ENCODE measurements at regions not wholly inside any gene's neighbourhood (a gene's known extent, or its start where the extent isn't known, plus 50 kb on each side); places are given as distances from the start of the nearest gene placed in this dataset.

DNA sequence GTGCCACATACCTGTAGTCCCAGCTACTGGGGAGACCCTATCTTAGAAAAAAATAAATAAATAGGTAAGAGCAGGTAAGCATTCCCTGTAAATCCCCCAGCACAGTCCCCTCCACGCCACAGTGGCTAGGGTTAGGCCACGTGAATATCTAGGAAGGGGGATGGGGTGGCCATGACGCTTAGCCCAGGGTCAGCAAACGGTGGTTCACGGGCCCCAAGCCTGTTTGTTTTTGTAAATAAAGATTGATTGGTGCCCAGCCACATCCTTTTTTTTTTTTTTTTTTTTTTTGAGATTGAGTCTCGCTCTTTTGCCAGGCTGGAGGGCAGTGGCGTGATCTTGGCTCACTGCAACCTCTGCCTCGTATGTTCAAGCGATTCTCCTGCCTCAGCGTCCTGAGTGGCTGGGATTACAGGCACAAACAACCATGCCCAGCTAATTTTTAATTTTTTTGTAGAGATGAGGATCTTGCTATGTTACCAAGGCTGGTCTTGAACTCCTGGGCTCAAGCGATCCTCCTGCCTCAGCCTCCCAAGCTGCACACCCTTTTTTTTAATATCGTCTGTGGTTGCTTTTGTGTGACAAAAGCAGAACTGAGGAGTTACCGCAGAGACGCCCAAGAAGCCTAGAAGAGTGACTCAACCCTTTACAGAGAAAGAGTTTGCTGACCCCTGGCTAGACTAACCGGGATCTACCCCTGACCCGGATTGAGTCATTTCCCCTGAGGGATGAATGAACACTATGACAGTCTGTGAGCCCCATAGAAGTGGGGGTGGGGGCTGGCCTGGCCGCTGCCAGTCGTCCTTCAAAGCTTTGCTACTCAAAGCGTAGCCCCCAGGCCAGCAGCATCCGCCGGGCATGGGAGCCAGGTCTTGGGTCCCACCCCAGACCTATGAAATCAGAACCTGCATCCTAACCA lies 113.7 kb upstream of the NCOR2 start:
- TF ChIP-seq, protein P1, sequence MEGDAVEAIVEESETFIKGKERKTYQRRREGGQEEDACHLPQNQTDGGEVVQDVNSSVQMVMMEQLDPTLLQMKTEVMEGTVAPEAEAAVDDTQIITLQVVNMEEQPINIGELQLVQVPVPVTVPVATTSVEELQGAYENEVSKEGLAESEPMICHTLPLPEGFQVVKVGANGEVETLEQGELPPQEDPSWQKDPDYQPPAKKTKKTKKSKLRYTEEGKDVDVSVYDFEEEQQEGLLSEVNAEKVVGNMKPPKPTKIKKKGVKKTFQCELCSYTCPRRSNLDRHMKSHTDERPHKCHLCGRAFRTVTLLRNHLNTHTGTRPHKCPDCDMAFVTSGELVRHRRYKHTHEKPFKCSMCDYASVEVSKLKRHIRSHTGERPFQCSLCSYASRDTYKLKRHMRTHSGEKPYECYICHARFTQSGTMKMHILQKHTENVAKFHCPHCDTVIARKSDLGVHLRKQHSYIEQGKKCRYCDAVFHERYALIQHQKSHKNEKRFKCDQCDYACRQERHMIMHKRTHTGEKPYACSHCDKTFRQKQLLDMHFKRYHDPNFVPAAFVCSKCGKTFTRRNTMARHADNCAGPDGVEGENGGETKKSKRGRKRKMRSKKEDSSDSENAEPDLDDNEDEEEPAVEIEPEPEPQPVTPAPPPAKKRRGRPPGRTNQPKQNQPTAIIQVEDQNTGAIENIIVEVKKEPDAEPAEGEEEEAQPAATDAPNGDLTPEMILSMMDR (IDR thresholded peaks at IDR 0.05; ENCODE audit: low read depth, low read length) = peak; percentile 38
- TF ChIP-seq, protein P2, sequence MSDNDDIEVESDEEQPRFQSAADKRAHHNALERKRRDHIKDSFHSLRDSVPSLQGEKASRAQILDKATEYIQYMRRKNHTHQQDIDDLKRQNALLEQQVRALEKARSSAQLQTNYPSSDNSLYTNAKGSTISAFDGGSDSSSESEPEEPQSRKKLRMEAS (IDR thresholded peaks at IDR 0.05; ENCODE audit: low read depth, low read length) = 0 out of 2 replicates have a peak, but pooled peaks have one; percentile 44

Data from NB4 (cell line).